Adrenal gland (tissue), 9 donors: ENCODE measurements at regions not wholly inside any gene's neighbourhood (a gene's known extent, or its start where the extent isn't known, plus 50 kb on each side); places are given as distances from the start of the nearest gene placed in this dataset.

Experiments
- DNase-seq, 7 donors: peaks; one replicate each; pipeline ENCODE4 v3.0.0-alpha.2; 2019 to 2020
- H3K27ac ChIP-seq, 5 donors: fragments of 200-600 bp; sonication (generic) in 4 of 5; 1 replicate in 3 of 5; 2 replicates in 2 of 5; pipeline versions ENCODE4 v1.5.1 to v1.8.0; 2016 to 2020; ENCODE audit warnings: mild to moderate bottlenecking in 1 of 5
- H3K27me3 ChIP-seq: fragments of 200-600 bp; 2 replicates; pipeline ENCODE4 v1.8.0; 2021
- H3K36me3 ChIP-seq, 2 donors: fragments of 200-600 bp; replicated peaks in 1 of 2; 1 replicate in 1 of 2; 2 replicates in 1 of 2; pipeline versions ENCODE4 v1.5.1 to v1.8.0; 2018 to 2022
- H3K4me1 ChIP-seq, 2 donors: fragments of 200-600 bp; replicated peaks in 1 of 2; 1 replicate in 1 of 2; 2 replicates in 1 of 2; pipeline versions ENCODE4 v1.5.1 to v1.8.0; 2018 to 2021
- H3K4me3 ChIP-seq, 4 donors: fragments of 200-600 bp; sonication (generic) in 3 of 4; one replicate each; pipeline ENCODE4 v1.5.1; 2016 to 2018
- H3K9me3 ChIP-seq, 3 donors: fragments of 200-600 bp; sonication (generic) in 1 of 3; replicated peaks in 1 of 3; 1 replicate in 2 of 3; 2 replicates in 1 of 3; pipeline versions ENCODE4 v1.5.1 to v1.8.0; 2016 to 2021
- CTCF ChIP-seq, 6 experiments: fragments of 450-650 bp in 4 of 6; fragments of 200-600 bp in 2 of 6; sonication (generic) in 1 of 6; IDR thresholded peaks; 1 replicate in 5 of 6; 2 replicates in 1 of 6; pipeline versions ENCODE4 v1.5.1 to v1.8.0; 2016 to 2021; ENCODE audit warnings: antibody characterized with exemption in 6 of 6, mild to moderate bottlenecking in 2 of 6, moderate library complexity in 1 of 6
- POLR2A ChIP-seq, 2 donors: fragments of 450-650 bp; IDR thresholded peaks; one replicate each; pipeline ENCODE4 v1.6.1; 2017; ENCODE audit warnings: antibody characterized with exemption in 2 of 2, mild to moderate bottlenecking in 2 of 2, moderate library complexity in 1 of 2
- WGBS, 4 donors: extraction: QIAGEN DNeasy Blood & Tissue Kit in 2 of 4; methylation state at CpG; one replicate each; pipeline versions ENCODE4 v1.1.5 to v1.1.7; 2013 to 2017; 5-methylcytosine and 5-hydroxymethylcytosine counted together
- intact Hi-C, 2 donors: fragments of 100-400 bp; cut with DNase I; formaldehyde crosslinking; loops; one replicate each; pipeline versions ENCODE4 v1.14.1 to v1.15.0; 2022 to 2023
- donor health status: healthy with polysubstance abuse.
- donor health status: Bipolar disorder and iron deficiency.
- donor health status: DM: yes; HTN: yes; CAD: no.
- donor health status: DM: no; HTN: no; CAD: no.
- donor health status: DM: no; HTN: no; CAD: no.

- H3K4me3 ChIP-seq: no peak overlapping the region
- H3K9me3 ChIP-seq: no peaks in the 10 kb centered on the region
- H3K36me3 ChIP-seq: no peaks in the 10 kb centered on the region
- TF ChIP-seq POLR2A (IDR thresholded peaks at IDR 0.05) (no peak), CTCF (IDR thresholded peaks at IDR 0.05) (no peak)
- WGBS, 4 donors: 62 to 73% (median 65%) methylated on average over 3 of the region's 3 CpGs
- no peak for DNase-seq
- intact Hi-C loops: no loop called here
- H3K4me1 ChIP-seq: no peaks in the 10 kb centered on the region
- H3K27ac ChIP-seq: no peak overlapping the region
- H3K27me3 ChIP-seq: no peaks in the 10 kb centered on the region
Observed at GRCh38 chr9:28255174-28255573, 681.9 kb upstream of the C9orf72 start.

- intact Hi-C loops: no loop called here
- Histone ChIP-seq H3K36me3 (no peaks in the 10 kb centered on the region), H3K4me3 (no peak overlapping the region), H3K9me3 (no peaks in the 10 kb centered on the region), H3K27me3 (no peaks in the 10 kb centered on the region), H3K4me1 (no peaks in the 10 kb centered on the region), H3K27ac (no peak overlapping the region)
- WGBS, 4 donors: 73 to 85% (median 81%) methylated on average over 4 of the region's 4 CpGs
- DNase-seq: no peak
- no peak for TF ChIP-seq POLR2A (IDR thresholded peaks at IDR 0.05)
- no peak for TF ChIP-seq CTCF (IDR thresholded peaks at IDR 0.05)
Observed at GRCh38 chr9:28260330-28260729, 687.0 kb upstream of the C9orf72 start.

- Histone ChIP-seq H3K36me3 (no peaks in the 10 kb centered on the region), H3K27ac (no peak overlapping the region), H3K9me3 (no peaks in the 10 kb centered on the region), H3K4me3 (no peak overlapping the region), H3K27me3 (no peaks in the 10 kb centered on the region), H3K4me1 (no peaks in the 10 kb centered on the region)
- 76 to 92% (median 79%) methylated on average over 3 to 4 of the region's 4 CpGs for WGBS, 4 donors
- intact Hi-C loops: no loop called here
- TF ChIP-seq POLR2A (IDR thresholded peaks at IDR 0.05): no peak
- TF ChIP-seq CTCF (IDR thresholded peaks at IDR 0.05): no peak
- DNase-seq: no peak
Observed at GRCh38 chr9:28264368-28264767, 691.1 kb upstream of the C9orf72 start.

- H3K9me3 ChIP-seq: no peaks in the 10 kb centered on the region
- 65 to 78% (median 74%) methylated on average over 6 of the region's 6 CpGs for WGBS, 4 donors
- DNase-seq: no peak
- intact Hi-C loops: no loop called here
- H3K4me3 ChIP-seq: no peak overlapping the region
- no peak overlapping the region for H3K27ac ChIP-seq
- H3K4me1 ChIP-seq: no peaks in the 10 kb centered on the region
- TF ChIP-seq POLR2A (IDR thresholded peaks at IDR 0.05) (no peak), CTCF (IDR thresholded peaks at IDR 0.05) (no peak)
- no peaks in the 10 kb centered on the region for H3K36me3 ChIP-seq
- no peaks in the 10 kb centered on the region for H3K27me3 ChIP-seq
Observed at GRCh38 chr9:28267351-28267750, 694.1 kb upstream of the C9orf72 start.
